Hepatocyte (in vitro differentiated cells): ENCODE measurements at regions not wholly inside any gene's neighbourhood (a gene's known extent, or its start where the extent isn't known, plus 50 kb on each side); places are given as distances from the start of the nearest gene placed in this dataset.

Experiments
- CTCF ChIP-seq: fragments of 200-600 bp; sonication (generic); IDR thresholded peaks from 2 replicates; pipeline ENCODE4 v1.5.1; 2016; ENCODE audit warnings: antibody characterized with exemption, mild to moderate bottlenecking; ENCODE audit not compliant: poor library complexity
- EZH2 ChIP-seq: fragments of 200-600 bp; sonication (generic); IDR thresholded peaks from 2 replicates; pipeline ENCODE4 v1.6.1; 2016; ENCODE audit warnings: antibody characterized with exemption, mild to moderate bottlenecking, borderline replicate concordance
- EZH2phosphoT487 ChIP-seq: fragments of 200-600 bp; sonication (generic); IDR thresholded peaks from one replicate; pipeline ENCODE4 v1.6.1; 2018; ENCODE audit warnings: antibody characterized with exemption, mild to moderate bottlenecking, low read depth, moderate library complexity; ENCODE audit not compliant: unreplicated experiment, severe bottlenecking

DNA sequence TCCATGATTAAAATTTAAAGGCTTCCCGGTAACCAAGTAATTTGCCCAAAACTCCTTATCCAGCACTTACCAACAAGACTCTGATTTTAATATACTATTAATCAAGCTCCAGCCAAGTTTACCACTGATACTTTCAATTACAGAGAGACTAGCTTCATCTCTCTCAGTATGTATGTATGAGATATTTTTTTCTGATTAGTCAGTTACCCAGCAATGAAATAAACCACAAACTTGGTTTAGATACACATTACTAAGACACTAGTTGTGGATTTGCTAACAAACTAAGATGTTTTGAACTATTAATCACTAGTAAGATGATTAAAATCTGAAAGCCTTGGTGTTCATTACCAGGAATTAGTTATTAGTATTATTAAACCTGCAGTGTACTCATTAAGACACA lies 1272.2 kb upstream of the ACVR2A start:
- TF ChIP-seq CTCF = no peak
- TF ChIP-seq EZH2 = no peak
- TF ChIP-seq EZH2phosphoT487 = no peak
